Progenitor cell of endocrine pancreas (in vitro differentiated cells): ENCODE measurements at regions not wholly inside any gene's neighbourhood (a gene's known extent, or its start where the extent isn't known, plus 50 kb on each side); places are given as distances from the start of the nearest gene placed in this dataset.

Experiments
- DNase-seq: peaks from one replicate; pipeline ENCODE4 v3.0.0; 2021; ENCODE audit warnings: low spot score; ENCODE audit not compliant: unreplicated experiment
- H3K27ac Mint-ChIP-seq: 2 replicates; pipeline ENCODE4 v1.8.0; 2021; ENCODE audit warnings: mild to moderate bottlenecking, moderate library complexity, mixed read lengths
- H3K27me3 Mint-ChIP-seq: 2 replicates; pipeline ENCODE4 v1.8.0; 2021; ENCODE audit warnings: mixed read lengths
- H3K36me3 Mint-ChIP-seq: 2 replicates; pipeline ENCODE4 v1.8.0; 2022; ENCODE audit warnings: mixed read lengths; ENCODE audit not compliant: insufficient read depth
- H3K4me1 Mint-ChIP-seq: 2 replicates; pipeline ENCODE4 v1.8.0; 2021; ENCODE audit warnings: low read depth, mixed read lengths
- H3K4me3 Mint-ChIP-seq: 2 replicates; pipeline ENCODE4 v1.8.0; 2021; ENCODE audit warnings: low read depth, mild to moderate bottlenecking, moderate library complexity, mixed read lengths
- H3K9me3 Mint-ChIP-seq: 2 replicates; pipeline ENCODE4 v1.8.0; 2021; ENCODE audit warnings: low read depth, mixed read lengths
- TF ChIP-seq, protein P1 (sequence below): fragments of 200-600 bp; sonication (generic); IDR thresholded peaks from one replicate; pipeline ENCODE4 v1.5.0; 2021; ENCODE audit warnings: antibody characterized with exemption, mild to moderate bottlenecking; ENCODE audit not compliant: unreplicated experiment

DNA sequence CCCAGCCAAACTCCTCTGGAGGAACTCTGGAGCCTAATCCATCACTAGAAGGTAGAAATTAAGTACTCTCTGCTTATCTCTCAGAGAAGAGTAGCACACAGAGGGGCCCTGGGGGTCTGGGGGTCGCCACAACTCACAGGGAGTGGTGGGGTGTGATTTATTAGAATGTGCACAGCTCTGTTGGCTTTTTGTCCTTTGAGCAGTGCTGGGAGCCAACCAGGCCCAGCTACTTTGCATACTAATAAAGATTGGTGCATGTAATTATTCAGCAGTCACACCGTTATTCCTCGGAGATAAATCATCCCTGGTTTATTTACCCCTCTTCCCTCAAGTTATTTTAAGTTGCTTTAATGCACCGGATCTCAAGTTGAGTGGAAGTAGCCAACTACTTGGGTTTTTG, 606.7 kb upstream of the EEF2KMT start:
- no peaks in the 10 kb centered on the region for H3K36me3 Mint-ChIP-seq
- no peak overlapping the region for H3K27ac Mint-ChIP-seq
- H3K27me3 Mint-ChIP-seq = peaks cover 16% of the 10 kb centered on the region
- TF ChIP-seq, protein P1, sequence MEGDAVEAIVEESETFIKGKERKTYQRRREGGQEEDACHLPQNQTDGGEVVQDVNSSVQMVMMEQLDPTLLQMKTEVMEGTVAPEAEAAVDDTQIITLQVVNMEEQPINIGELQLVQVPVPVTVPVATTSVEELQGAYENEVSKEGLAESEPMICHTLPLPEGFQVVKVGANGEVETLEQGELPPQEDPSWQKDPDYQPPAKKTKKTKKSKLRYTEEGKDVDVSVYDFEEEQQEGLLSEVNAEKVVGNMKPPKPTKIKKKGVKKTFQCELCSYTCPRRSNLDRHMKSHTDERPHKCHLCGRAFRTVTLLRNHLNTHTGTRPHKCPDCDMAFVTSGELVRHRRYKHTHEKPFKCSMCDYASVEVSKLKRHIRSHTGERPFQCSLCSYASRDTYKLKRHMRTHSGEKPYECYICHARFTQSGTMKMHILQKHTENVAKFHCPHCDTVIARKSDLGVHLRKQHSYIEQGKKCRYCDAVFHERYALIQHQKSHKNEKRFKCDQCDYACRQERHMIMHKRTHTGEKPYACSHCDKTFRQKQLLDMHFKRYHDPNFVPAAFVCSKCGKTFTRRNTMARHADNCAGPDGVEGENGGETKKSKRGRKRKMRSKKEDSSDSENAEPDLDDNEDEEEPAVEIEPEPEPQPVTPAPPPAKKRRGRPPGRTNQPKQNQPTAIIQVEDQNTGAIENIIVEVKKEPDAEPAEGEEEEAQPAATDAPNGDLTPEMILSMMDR = no peak
- no peak for DNase-seq
- H3K4me1 Mint-ChIP-seq = no peaks in the 10 kb centered on the region
- H3K9me3 Mint-ChIP-seq = peaks cover 6% of the 10 kb centered on the region
- H3K4me3 Mint-ChIP-seq = no peak overlapping the region

GRCh38 chr16:5693426-5693825, 595.8 kb upstream of the EEF2KMT start:
- no peaks in the 10 kb centered on the region for H3K4me1 Mint-ChIP-seq
- no peaks in the 10 kb centered on the region for H3K9me3 Mint-ChIP-seq
- H3K4me3 Mint-ChIP-seq = no peak overlapping the region
- no peak overlapping the region for H3K27ac Mint-ChIP-seq
- H3K27me3 Mint-ChIP-seq = peaks cover 7% of the 10 kb centered on the region
- TF ChIP-seq, protein P1 = no peak
- no peaks in the 10 kb centered on the region for H3K36me3 Mint-ChIP-seq
- no peak for DNase-seq

GRCh38 chr16:5681966-5682365, 584.4 kb upstream of the EEF2KMT start:
- Mint-ChIP-seq H3K36me3 (no peaks in the 10 kb centered on the region), H3K27me3 (peaks cover 31% of the 10 kb centered on the region), H3K9me3 (no peaks in the 10 kb centered on the region), H3K4me1 (no peaks in the 10 kb centered on the region), H3K27ac (no peak overlapping the region), H3K4me3 (no peak overlapping the region)
- TF ChIP-seq, protein P1 = no peak
- DNase-seq = no peak

DNA sequence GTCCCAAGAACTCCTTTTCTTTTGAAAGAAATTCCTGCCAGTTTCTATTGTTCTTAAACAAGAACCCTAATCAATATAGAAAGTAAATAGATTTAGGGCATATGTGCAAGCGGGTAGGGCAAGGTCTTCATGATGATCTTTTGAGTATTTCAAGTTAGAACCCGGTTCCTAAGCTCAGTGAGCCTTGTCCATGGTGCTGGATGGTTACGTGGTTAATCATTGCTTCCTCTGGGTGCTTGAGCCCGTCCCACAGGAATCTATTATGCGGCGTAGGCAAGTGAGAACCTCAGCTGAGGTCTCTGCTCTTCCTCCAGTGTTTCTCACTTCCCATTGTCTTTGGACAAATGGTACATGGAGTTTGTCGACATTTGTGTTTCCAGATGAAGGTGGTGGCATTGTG, 580.8 kb upstream of the EEF2KMT start:
- TF ChIP-seq, protein P1 = no peak
- H3K27ac Mint-ChIP-seq = no peak overlapping the region
- H3K9me3 Mint-ChIP-seq = no peaks in the 10 kb centered on the region
- H3K4me1 Mint-ChIP-seq = no peaks in the 10 kb centered on the region
- peak; percentile 65 for DNase-seq
- no peaks in the 10 kb centered on the region for H3K36me3 Mint-ChIP-seq
- H3K4me3 Mint-ChIP-seq = no peak overlapping the region
- peaks cover 35% of the 10 kb centered on the region for H3K27me3 Mint-ChIP-seq

DNA sequence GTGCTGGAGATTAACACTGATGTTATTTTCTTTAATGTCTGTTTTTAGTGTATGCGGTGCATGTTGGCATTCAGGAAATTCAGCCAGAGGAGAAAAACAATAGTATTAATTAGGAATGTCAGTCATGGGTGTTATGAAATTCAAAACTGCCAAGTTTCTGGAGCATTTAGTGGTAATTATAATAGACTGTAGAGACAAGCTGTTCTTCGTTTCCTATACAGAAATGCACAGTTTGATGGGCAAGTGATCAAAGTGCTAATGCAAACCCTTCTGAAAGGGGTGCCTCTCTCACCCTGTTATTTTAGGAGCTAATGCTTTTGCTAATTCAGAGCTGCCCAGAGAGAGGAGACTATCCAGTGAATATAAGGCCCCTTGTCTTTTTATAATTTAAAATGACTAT, 573.8 kb upstream of the EEF2KMT start:
- H3K4me3 Mint-ChIP-seq = no peak overlapping the region
- H3K9me3 Mint-ChIP-seq = no peaks in the 10 kb centered on the region
- no peak for DNase-seq
- H3K4me1 Mint-ChIP-seq = no peaks in the 10 kb centered on the region
- H3K36me3 Mint-ChIP-seq = no peaks in the 10 kb centered on the region
- TF ChIP-seq, protein P1 = no peak
- H3K27ac Mint-ChIP-seq = no peak overlapping the region
- H3K27me3 Mint-ChIP-seq = peaks cover 12% of the 10 kb centered on the region

- Mint-ChIP-seq H3K4me1 (no peaks in the 10 kb centered on the region), H3K27ac (no peak overlapping the region), H3K4me3 (no peak overlapping the region), H3K27me3 (peaks cover 9% of the 10 kb centered on the region), H3K36me3 (no peaks in the 10 kb centered on the region), H3K9me3 (no peaks in the 10 kb centered on the region)
- no peak for DNase-seq
- TF ChIP-seq, protein P1 = no peak
Observed at GRCh38 chr16:5670198-5670597, 572.6 kb upstream of the EEF2KMT start.
